OCI-LY1 (cell line): ENCODE measurements at regions not wholly inside any gene's neighbourhood (a gene's known extent, or its start where the extent isn't known, plus 50 kb on each side); places are given as distances from the start of the nearest gene placed in this dataset.
A peak's percentile ranks its signal among the peaks of the same experiment; 100 is the strongest.

ENCODE experiments used
- H2AFZ ChIP-seq: fragments of 200-600 bp; sonication (generic), shearing (Covaris generic); 2 replicates; pipeline ENCODE4 v1.6.0; 2014; ENCODE audit warnings: antibody characterized with exemption, mild to moderate bottlenecking, low read length
- H3F3A ChIP-seq: fragments of 200-600 bp; sonication (generic), shearing (Covaris generic); 2 replicates; pipeline ENCODE4 v1.6.0; 2014; ENCODE audit warnings: mild to moderate bottlenecking, antibody characterized with exemption, low read length, moderate library complexity; ENCODE audit not compliant: insufficient read depth
- H3K27ac ChIP-seq: fragments of 200-600 bp; sonication (generic); 2 replicates; pipeline ENCODE4 v1.5.1; 2014; ENCODE audit warnings: low read length, mixed run types, mild to moderate bottlenecking, low read depth; ENCODE audit not compliant: poor library complexity, severe bottlenecking
- H3K27me3 ChIP-seq: fragments of 200-600 bp; sonication (generic); 2 replicates; pipeline ENCODE4 v1.6.0; 2014; ENCODE audit warnings: antibody characterized with exemption, mild to moderate bottlenecking, low read length, moderate library complexity; ENCODE audit not compliant: insufficient read depth
- H3K36me3 ChIP-seq: fragments of 200-600 bp; sonication (generic); 2 replicates; pipeline ENCODE4 v1.6.1; 2014; ENCODE audit warnings: mild to moderate bottlenecking, antibody characterized with exemption, low read length, moderate library complexity, mixed read lengths; ENCODE audit not compliant: insufficient read depth
- H3K4me1 ChIP-seq: fragments of 200-600 bp; sonication (generic); 2 replicates; pipeline ENCODE4 v1.5.1; 2014; ENCODE audit warnings: mild to moderate bottlenecking, low read length, moderate library complexity; ENCODE audit not compliant: insufficient read depth, severe bottlenecking
- H3K4me2 ChIP-seq: fragments of 200-600 bp; sonication (generic), shearing (Covaris generic); 2 replicates; pipeline ENCODE4 v1.6.1; 2014; ENCODE audit warnings: low read length
- H3K4me3 ChIP-seq: fragments of 200-600 bp; sonication (generic); 2 replicates; pipeline ENCODE4 v1.5.1; 2014; ENCODE audit warnings: low read length, low read depth, mild to moderate bottlenecking, mixed read lengths; ENCODE audit not compliant: poor library complexity, severe bottlenecking
- H3K79me2 ChIP-seq: fragments of 200-600 bp; shearing (Covaris generic); 2 replicates; pipeline ENCODE4 v1.6.1; 2016; ENCODE audit warnings: mixed run types, low read length, mixed read lengths; ENCODE audit not compliant: insufficient read depth
- H3K9ac ChIP-seq: fragments of 200-600 bp; sonication (generic), shearing (Covaris generic); 2 replicates; pipeline ENCODE4 v1.6.1; 2014; ENCODE audit warnings: mild to moderate bottlenecking, low read length, mixed read lengths
- H3K9me2 ChIP-seq: fragments of 200-600 bp; sonication (generic), shearing (Covaris generic); 2 replicates; pipeline ENCODE4 v1.6.1; 2014; ENCODE audit warnings: low read depth, mild to moderate bottlenecking, low read length, mixed read lengths
- H3K9me3 ChIP-seq: fragments of 200-600 bp; shearing (Covaris generic); 2 replicates; pipeline ENCODE4 v1.6.1; 2014; ENCODE audit warnings: low read length, mixed read lengths
- H4K20me1 ChIP-seq: fragments of 200-600 bp; sonication (generic), shearing (Covaris generic); 2 replicates; pipeline ENCODE4 v1.6.0; 2016; ENCODE audit warnings: mild to moderate bottlenecking, low read length; ENCODE audit not compliant: insufficient read depth
- CTCF ChIP-seq: fragments of 200-600 bp; sonication (generic), shearing (Covaris generic); IDR thresholded peaks from 2 replicates; pipeline ENCODE4 v1.5.1; 2017; ENCODE audit warnings: mild to moderate bottlenecking, antibody characterized with exemption, low read length, moderate library complexity, mixed read lengths
- EZH2 ChIP-seq: fragments of 200-600 bp; sonication (generic), shearing (Covaris generic); IDR thresholded peaks from 2 replicates; pipeline ENCODE4 v1.8.0; 2017; ENCODE audit warnings: borderline replicate concordance, mixed run types, mild to moderate bottlenecking, antibody characterized with exemption, low read length, moderate library complexity, mixed read lengths

- no peaks in the 10 kb centered on the region for H3F3A ChIP-seq
- H3K27ac ChIP-seq = no peak overlapping the region
- no peak overlapping the region for H3K4me2 ChIP-seq
- H3K9me3 ChIP-seq = no peaks in the 10 kb centered on the region
- no peaks in the 10 kb centered on the region for H3K36me3 ChIP-seq
- H3K9ac ChIP-seq = no peak overlapping the region
- H3K4me1 ChIP-seq = no peaks in the 10 kb centered on the region
- no peak for TF ChIP-seq CTCF
- TF ChIP-seq EZH2 = no peak
- no peak overlapping the region for H2AFZ ChIP-seq
- no peak overlapping the region for H3K4me3 ChIP-seq
- H3K27me3 ChIP-seq = no peaks in the 10 kb centered on the region
- no peaks in the 10 kb centered on the region for H4K20me1 ChIP-seq
- no peaks in the 10 kb centered on the region for H3K79me2 ChIP-seq
- no peaks in the 10 kb centered on the region for H3K9me2 ChIP-seq
Measured at GRCh38 chr21:17947531-17947930, 128.4 kb upstream of the C21orf91 start.

- Histone ChIP-seq H3K27ac (no peak overlapping the region), H4K20me1 (no peaks in the 10 kb centered on the region), H3K36me3 (no peaks in the 10 kb centered on the region), H3K79me2 (no peaks in the 10 kb centered on the region), H3F3A (no peaks in the 10 kb centered on the region), H2AFZ (no peak overlapping the region), H3K4me2 (peak overlapping the region; percentile 29; the same call in 1 of the 2 replicates), H3K9me2 (no peaks in the 10 kb centered on the region), H3K9me3 (no peaks in the 10 kb centered on the region), H3K9ac (no peak overlapping the region), H3K4me3 (peak overlapping the region; percentile 11), H3K27me3 (no peaks in the 10 kb centered on the region), H3K4me1 (no peaks in the 10 kb centered on the region)
- TF ChIP-seq EZH2 = no peak
- TF ChIP-seq CTCF = peak; percentile 61
Measured at GRCh38 chr21:17931080-17931479, 111.9 kb upstream of the C21orf91 start.

GRCh38 chr21:17930093-17930492 lies 110.9 kb upstream of the C21orf91 start:
- Histone ChIP-seq H3K4me3 (no peak overlapping the region), H3K9me2 (no peaks in the 10 kb centered on the region), H3K27me3 (no peaks in the 10 kb centered on the region), H3K4me2 (no peak overlapping the region), H4K20me1 (no peaks in the 10 kb centered on the region), H3K9ac (no peak overlapping the region), H2AFZ (no peak overlapping the region), H3K36me3 (no peaks in the 10 kb centered on the region), H3K9me3 (no peaks in the 10 kb centered on the region), H3K79me2 (no peaks in the 10 kb centered on the region), H3K4me1 (no peaks in the 10 kb centered on the region), H3K27ac (no peak overlapping the region), H3F3A (no peaks in the 10 kb centered on the region)
- no peak for TF ChIP-seq EZH2

- no peaks in the 10 kb centered on the region for H3K79me2 ChIP-seq
- H3K4me2 ChIP-seq = no peak overlapping the region
- no peaks in the 10 kb centered on the region for H3K27me3 ChIP-seq
- no peak overlapping the region for H3K9ac ChIP-seq
- no peaks in the 10 kb centered on the region for H3K36me3 ChIP-seq
- TF ChIP-seq CTCF = no peak
- no peak for TF ChIP-seq EZH2
- no peak overlapping the region for H3K27ac ChIP-seq
- no peaks in the 10 kb centered on the region for H3K9me3 ChIP-seq
- no peaks in the 10 kb centered on the region for H3F3A ChIP-seq
- H3K4me1 ChIP-seq = no peaks in the 10 kb centered on the region
- no peak overlapping the region for H3K4me3 ChIP-seq
- no peaks in the 10 kb centered on the region for H4K20me1 ChIP-seq
- H2AFZ ChIP-seq = no peak overlapping the region
- H3K9me2 ChIP-seq = no peaks in the 10 kb centered on the region
Measured at GRCh38 chr21:17929510-17929909, 110.4 kb upstream of the C21orf91 start.
